Spinal cord (tissue), 9 donors: ENCODE measurements at regions not wholly inside any gene's neighbourhood (a gene's known extent, or its start where the extent isn't known, plus 50 kb on each side); places are given as distances from the start of the nearest gene placed in this dataset.

ENCODE experiments used
- DNase-seq, 6 donors: peaks; one replicate each; pipeline versions ENCODE4 v3.0.0 to v3.0.0-alpha.2; 2013 to 2015; ENCODE audit warnings: low spot score in 6 of 6, low read depth in 4 of 6
- H3K27ac ChIP-seq: one replicate; pipeline ENCODE4 v1.5.1; 2013; ENCODE audit warnings: low read depth, low read length, control low read depth
- H3K27me3 ChIP-seq: one replicate; pipeline ENCODE4 v1.6.1; 2013; ENCODE audit warnings: low read length; ENCODE audit not compliant: control insufficient read depth, insufficient read depth
- H3K36me3 ChIP-seq: one replicate; pipeline ENCODE4 v1.6.1; 2013; ENCODE audit warnings: low read length; ENCODE audit not compliant: control insufficient read depth, insufficient read depth
- H3K4me1 ChIP-seq: one replicate; pipeline ENCODE4 v1.6.1; 2013; ENCODE audit warnings: low read length; ENCODE audit not compliant: control insufficient read depth, insufficient read depth
- H3K4me3 ChIP-seq: one replicate; pipeline ENCODE4 v1.5.1; 2013; ENCODE audit warnings: low read depth, low read length, control low read depth
- H3K9me3 ChIP-seq: one replicate; pipeline ENCODE4 v1.6.1; 2013; ENCODE audit warnings: low read length; ENCODE audit not compliant: control insufficient read depth, insufficient read depth
- WGBS: methylation state at CpG from one replicate; pipeline ENCODE4 v1.1.5; 2013; ENCODE audit warnings: missing lambda C conversion rate; ENCODE audit not compliant: insufficient coverage; 5-methylcytosine and 5-hydroxymethylcytosine counted together
- donor health status: healthy.

DNA sequence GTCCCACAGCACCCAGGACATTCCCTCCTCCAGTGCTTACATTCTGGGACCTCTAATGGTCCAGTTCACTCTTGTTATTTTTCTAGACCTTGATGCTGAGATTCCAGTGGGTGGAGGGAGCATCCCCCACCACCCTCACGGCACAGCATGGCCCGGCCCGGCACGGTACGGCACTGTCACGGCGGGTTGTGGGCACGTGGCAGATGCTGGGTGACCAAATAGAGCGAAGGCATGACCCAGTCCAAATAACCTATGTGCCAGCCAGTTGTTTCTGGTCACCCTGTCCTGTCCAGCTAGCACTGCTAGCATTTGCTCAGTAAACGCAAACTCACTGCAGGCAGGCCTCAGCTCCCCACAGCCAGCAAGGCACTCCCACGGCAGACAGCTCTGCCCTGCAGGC lies 204.7 kb downstream of the ENGASE start:
- Histone ChIP-seq H3K4me3 (no peak overlapping the region), H3K9me3 (no peaks in the 10 kb centered on the region), H3K27me3 (no peaks in the 10 kb centered on the region), H3K4me1 (peaks cover 13% of the 10 kb centered on the region), H3K27ac (no peak overlapping the region), H3K36me3 (peaks cover 13% of the 10 kb centered on the region)
- 89% methylated on average over 11 of the region's 11 CpGs for WGBS
- no peak for DNase-seq

DNA sequence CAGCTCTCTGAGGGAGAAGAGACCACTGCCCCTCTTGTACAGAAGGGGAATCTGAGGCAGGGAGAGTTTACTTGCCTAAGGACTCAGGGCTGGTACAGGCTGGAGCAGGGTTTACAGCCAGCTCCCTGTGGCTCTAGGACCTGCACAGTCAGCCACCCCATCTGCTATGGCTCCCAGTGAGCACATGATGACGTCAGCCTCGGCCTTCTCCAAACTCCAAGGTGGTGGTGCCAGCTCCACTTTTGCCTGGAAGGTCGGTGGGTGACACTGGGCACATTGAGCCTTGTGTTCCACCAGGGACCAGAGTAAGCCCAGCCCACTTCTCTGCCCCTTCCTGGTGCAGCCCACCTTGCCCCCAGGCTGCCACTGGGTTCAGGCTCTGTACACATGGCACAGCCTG lies 202.2 kb downstream of the ENGASE start:
- peaks cover 10% of the 10 kb centered on the region for H3K4me1 ChIP-seq
- H3K27me3 ChIP-seq, result no peaks in the 10 kb centered on the region
- H3K27ac ChIP-seq, result no peak overlapping the region
- no peak overlapping the region for H3K4me3 ChIP-seq
- WGBS, result 64% methylated on average over 3 of the region's 3 CpGs
- DNase-seq, result no peak
- no peaks in the 10 kb centered on the region for H3K9me3 ChIP-seq
- peaks cover 16% of the 10 kb centered on the region for H3K36me3 ChIP-seq

DNA sequence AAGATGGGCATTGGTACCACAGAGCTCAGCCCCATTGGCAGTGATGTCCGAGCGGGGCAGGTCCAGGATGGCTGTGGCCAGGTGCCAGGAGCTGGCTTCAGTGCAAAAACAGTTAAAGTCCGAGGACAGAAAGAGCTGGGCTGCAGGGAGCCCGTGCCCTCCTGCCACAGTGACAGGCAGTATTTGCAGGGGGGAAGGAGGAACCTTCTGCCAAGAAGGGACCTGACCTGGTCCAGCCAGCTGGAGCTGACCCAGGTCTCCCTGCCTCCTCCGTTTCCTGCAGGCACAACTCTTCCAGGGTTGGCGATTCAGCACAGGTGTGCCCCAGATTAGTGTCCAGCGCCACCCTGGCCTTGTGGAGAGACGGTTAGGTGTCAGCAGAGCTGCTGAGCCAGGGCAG lies 199.0 kb downstream of the ENGASE start:
- H3K36me3 ChIP-seq, result peaks cover 11% of the 10 kb centered on the region
- H3K4me3 ChIP-seq, result no peak overlapping the region
- H3K4me1 ChIP-seq, result peaks cover 10% of the 10 kb centered on the region
- 59% methylated on average over 8 of the region's 8 CpGs for WGBS
- peak in 1 of 6 donors; percentile 14 for DNase-seq
- no peak overlapping the region for H3K27ac ChIP-seq
- H3K9me3 ChIP-seq, result no peaks in the 10 kb centered on the region
- no peaks in the 10 kb centered on the region for H3K27me3 ChIP-seq

DNA sequence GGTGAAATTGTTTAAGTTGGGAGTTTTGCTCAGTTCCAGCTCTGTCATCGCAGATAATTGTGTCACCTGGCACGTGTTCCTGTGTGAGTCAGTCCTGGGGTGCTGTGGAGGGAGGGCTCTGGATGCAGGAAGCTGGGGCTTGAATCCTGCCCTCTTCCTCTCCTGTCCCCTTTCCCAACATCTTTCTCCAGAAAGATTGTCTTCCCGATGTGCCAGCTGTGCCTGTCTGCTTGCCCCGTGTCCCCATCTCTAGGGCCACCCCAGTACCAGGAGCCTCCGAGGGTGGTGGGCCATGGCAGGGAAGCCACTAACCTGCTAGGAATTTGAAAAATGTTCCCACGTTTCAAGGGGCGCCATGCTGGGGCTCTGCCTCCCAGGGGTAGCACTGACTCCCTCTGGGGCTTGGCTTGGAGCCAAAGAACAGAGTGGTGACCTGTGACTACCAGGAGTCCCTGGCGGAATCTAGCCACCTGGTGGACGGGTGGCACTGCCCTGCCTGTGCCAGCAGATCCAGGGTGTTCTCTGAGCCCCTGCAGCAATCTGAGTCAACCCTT lies 198.1 kb downstream of the ENGASE start:
- Histone ChIP-seq H3K27ac (no peak overlapping the region), H3K4me1 (peaks cover 10% of the 10 kb centered on the region), H3K27me3 (no peaks in the 10 kb centered on the region)

DNA sequence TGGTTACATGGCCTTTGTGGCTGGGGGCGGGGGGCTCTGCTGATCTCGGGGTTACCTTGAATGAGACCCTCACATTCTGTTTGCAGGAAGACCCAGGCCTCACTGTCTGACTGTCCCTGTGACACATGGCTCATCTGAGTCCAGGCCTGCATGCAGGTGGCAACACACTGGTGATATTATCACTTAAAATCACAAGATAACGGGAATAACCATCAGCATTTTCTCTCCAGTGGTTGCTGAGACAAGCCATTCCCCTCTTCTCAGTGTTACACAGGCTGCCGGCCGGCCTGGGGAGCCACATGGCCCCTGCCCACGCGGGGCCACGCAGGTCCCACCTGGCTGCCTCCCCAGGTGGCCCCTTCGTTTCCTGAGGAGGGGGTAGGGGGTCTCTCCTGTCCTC lies 197.6 kb downstream of the ENGASE start:
- Histone ChIP-seq H3K27ac (no peak overlapping the region), H3K4me3 (no peak overlapping the region), H3K9me3 (no peaks in the 10 kb centered on the region), H3K36me3 (peaks cover 2% of the 10 kb centered on the region), H3K4me1 (peaks cover 6% of the 10 kb centered on the region), H3K27me3 (no peaks in the 10 kb centered on the region)
- DNase-seq, result no peak
- 53% methylated on average over 4 of the region's 9 CpGs for WGBS

More for the DNA sequence above, 198.1 kb downstream of the ENGASE start:
- no peaks in the 10 kb centered on the region for H3K9me3 ChIP-seq
- no peak overlapping the region for H3K4me3 ChIP-seq
- WGBS, result 74% methylated on average over 7 of the region's 9 CpGs
- H3K36me3 ChIP-seq, result peaks cover 4% of the 10 kb centered on the region
- no peak for DNase-seq

DNA sequence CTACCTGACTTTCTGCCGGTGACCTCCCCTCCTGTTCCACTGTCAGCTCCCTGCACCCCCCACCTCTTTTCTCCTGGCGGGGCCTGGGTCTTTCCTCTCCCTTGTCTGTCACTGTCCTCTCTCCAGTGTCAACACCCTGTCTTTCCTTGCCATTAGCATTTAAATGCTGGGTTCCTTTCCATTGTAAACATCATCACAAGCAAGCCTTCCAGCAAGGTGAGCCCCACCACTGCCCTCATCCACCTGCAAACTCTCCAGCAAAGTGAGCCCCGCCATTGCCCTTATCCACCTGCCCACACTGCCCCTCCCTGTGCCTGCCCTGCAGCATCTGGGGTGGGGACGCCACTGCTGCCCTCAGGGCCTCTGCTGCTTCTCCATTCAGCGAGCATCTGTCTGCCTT lies 195.0 kb downstream of the ENGASE start:
- Histone ChIP-seq H3K4me3 (no peak overlapping the region), H3K4me1 (peaks cover 7% of the 10 kb centered on the region), H3K27ac (no peak overlapping the region), H3K36me3 (peaks cover 2% of the 10 kb centered on the region), H3K27me3 (no peaks in the 10 kb centered on the region), H3K9me3 (no peaks in the 10 kb centered on the region)
- no peak for DNase-seq
- 48% methylated on average over 5 of the region's 5 CpGs for WGBS

- 80% methylated on average over 8 of the region's 11 CpGs for WGBS
Observed at GRCh38 chr17:79263191-79263590, 188.6 kb downstream of the ENGASE start.

DNA sequence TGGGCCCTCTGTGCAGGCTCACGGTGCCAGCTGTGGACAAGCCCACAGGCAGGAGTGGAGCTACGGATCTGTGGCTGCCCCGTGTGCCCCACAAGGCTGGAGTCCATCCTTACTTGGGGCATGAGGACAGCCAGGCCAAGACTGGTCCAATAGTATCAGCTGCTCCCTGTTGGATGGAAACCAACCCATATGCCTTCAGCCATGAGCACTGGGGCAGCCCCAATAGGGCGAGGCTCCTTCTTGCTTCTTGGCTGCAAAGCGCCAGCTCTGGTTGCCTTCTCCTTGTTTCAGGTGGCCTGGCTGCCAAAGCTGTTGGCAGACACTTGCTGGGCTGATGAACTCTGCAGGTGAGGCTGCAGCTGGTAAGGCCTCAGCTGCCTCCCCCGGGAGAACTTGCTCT lies 188.0 kb downstream of the ENGASE start:
- no peaks in the 10 kb centered on the region for H3K9me3 ChIP-seq
- 76% methylated on average over 6 of the region's 6 CpGs for WGBS
- DNase-seq, result no peak
- H3K36me3 ChIP-seq, result peaks cover 3% of the 10 kb centered on the region
- H3K27ac ChIP-seq, result no peak overlapping the region
- no peaks in the 10 kb centered on the region for H3K27me3 ChIP-seq
- peaks cover 16% of the 10 kb centered on the region for H3K4me1 ChIP-seq
- no peak overlapping the region for H3K4me3 ChIP-seq

More at GRCh38 chr17:79263191-79263590, 188.6 kb downstream of the ENGASE start:
- H3K27ac ChIP-seq, result no peak overlapping the region
- H3K4me1 ChIP-seq, result peaks cover 13% of the 10 kb centered on the region
- DNase-seq, result no peak
- H3K9me3 ChIP-seq, result no peaks in the 10 kb centered on the region
- H3K36me3 ChIP-seq, result peaks cover 3% of the 10 kb centered on the region
- no peaks in the 10 kb centered on the region for H3K27me3 ChIP-seq
- H3K4me3 ChIP-seq, result no peak overlapping the region

GRCh38 chr17:79261355-79262072 lies 186.9 kb downstream of the ENGASE start:
- peaks cover 16% of the 10 kb centered on the region for H3K4me1 ChIP-seq
- no peaks in the 10 kb centered on the region for H3K9me3 ChIP-seq
- peaks cover 3% of the 10 kb centered on the region for H3K36me3 ChIP-seq
- no peaks in the 10 kb centered on the region for H3K27me3 ChIP-seq
- H3K4me3 ChIP-seq, result no peak overlapping the region
- WGBS, result 70% methylated on average over 7 of the region's 23 CpGs
- H3K27ac ChIP-seq, result no peak overlapping the region
- no peak for DNase-seq

DNA sequence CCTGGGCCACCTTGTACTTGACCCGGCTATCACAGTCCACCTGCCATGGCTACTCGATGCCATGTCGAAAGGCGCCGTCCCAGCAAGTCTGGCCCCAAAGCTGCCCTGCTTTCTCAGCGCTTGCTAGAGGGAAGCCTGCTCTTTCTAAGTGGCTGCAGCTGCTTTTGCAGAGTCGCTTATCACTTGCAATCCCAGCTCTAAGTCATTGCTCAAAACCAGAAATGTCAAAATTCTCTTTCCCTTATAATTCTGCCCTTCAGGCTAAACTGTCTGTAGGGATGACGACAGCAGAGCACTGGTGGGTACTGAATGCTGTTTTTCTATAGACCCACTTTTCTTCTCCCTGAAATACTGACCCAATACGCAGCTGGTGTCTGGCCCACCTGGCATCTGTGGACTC lies 184.2 kb downstream of the ENGASE start:
- H3K4me3 ChIP-seq, result no peak overlapping the region
- H3K9me3 ChIP-seq, result no peaks in the 10 kb centered on the region
- no peaks in the 10 kb centered on the region for H3K27me3 ChIP-seq
- 85% methylated on average over 7 of the region's 9 CpGs for WGBS
- peaks cover 13% of the 10 kb centered on the region for H3K4me1 ChIP-seq
- peak in 1 of 6 donors; percentile 34 for DNase-seq
- peaks cover 3% of the 10 kb centered on the region for H3K36me3 ChIP-seq
- H3K27ac ChIP-seq, result no peak overlapping the region
